GM12878 (cell line): ENCODE measurements at regions not wholly inside any gene's neighbourhood (a gene's known extent, or its start where the extent isn't known, plus 50 kb on each side); places are given as distances from the start of the nearest gene placed in this dataset.

ENCODE experiments used
- ATAC-seq: fragments of 200-7000 bp; cut with Tn5 transposase; 3 replicates; pipeline ENCODE4 v1.9.1; 2020; ENCODE audit warnings: mild to moderate bottlenecking, moderate library complexity
- BruUV-seq: library from RNA; stranded (reverse); fragments of 400-500 nt; replicated peaks from 2 replicates; lab custom pipeline; 2021; lab: Mats Ljungman, UMichigan
- CTCF ChIA-PET: fragments of 300-600 bp; sonication (Branson Sonifier 250); formaldehyde crosslinking; extraction: SDS; loops from one replicate; lab custom pipeline; 2021; ENCODE audit warnings: inconsistent platforms; lab: Yijun Ruan, JAX
- POLR2A ChIA-PET: fragments of 350-600 bp; formaldehyde crosslinking; extraction: SDS; loops from one replicate; lab custom pipeline; 2021; ENCODE audit warnings: inconsistent platforms; lab: Charles Lee
- RAD21 ChIA-PET: fragments of 300-600 bp; sonication (Branson Sonifier 250); formaldehyde crosslinking; loops from one replicate; lab custom pipeline; 2023; ENCODE audit warnings: antibody characterized with exemption; ENCODE audit not compliant: unreplicated experiment; lab: Charles Lee
- SMC1A ChIA-PET: fragments of 300-600 bp; sonication (Branson Sonifier 250); formaldehyde crosslinking; loops from one replicate; lab custom pipeline; 2023; ENCODE audit not compliant: unreplicated experiment, uncharacterized antibody; lab: Charles Lee
- DNase-seq: peaks from one replicate; pipeline ENCODE4 v3.0.0-alpha.2; 2011; ENCODE audit warnings: low read depth, low spot score
- FAIRE-seq: peaks from 3 replicates; lab custom pipeline; 2011; peaks lifted over from hg19 to GRCh38; lab: Jason Lieb, UNC
- H2AFZ ChIP-seq: 2 replicates; pipeline ENCODE4 v1.6.0; 2011; ENCODE audit warnings: low read depth, low read length, control low read depth; ENCODE audit not compliant: control insufficient read depth
- H3K27ac ChIP-seq: 2 replicates; pipeline ENCODE4 v1.5.1; 2011; ENCODE audit warnings: control low read depth; ENCODE audit not compliant: control insufficient read depth, insufficient read depth
- H3K27me3 ChIP-seq, 2 experiments: replicated peaks in 1 of 2; 2 replicates each; pipeline versions ENCODE4 v1.6.0 to v1.6.1; 2011; ENCODE audit warnings: low read length in 1 of 2; ENCODE audit not compliant: control insufficient read depth in 2 of 2, insufficient read depth in 2 of 2
- H3K36me3 ChIP-seq, 2 experiments: 2 replicates each; pipeline ENCODE4 v1.5.1; 2011; ENCODE audit warnings: low read length in 1 of 2; ENCODE audit not compliant: control insufficient read depth in 2 of 2, insufficient read depth in 2 of 2
- H3K4me1 ChIP-seq: 2 replicates; pipeline ENCODE4 v1.6.1; 2011; ENCODE audit warnings: mild to moderate bottlenecking, low read length, moderate library complexity, mixed read lengths; ENCODE audit not compliant: control insufficient read depth, insufficient read depth
- H3K4me2 ChIP-seq: 2 replicates; pipeline ENCODE4 v1.6.0; 2011; ENCODE audit warnings: control low read depth; ENCODE audit not compliant: control insufficient read depth, insufficient read depth
- H3K4me3 ChIP-seq: fragments of 200-600 bp; sonication (generic); 2 replicates; pipeline ENCODE4 v1.5.1; 2016
- H3K79me2 ChIP-seq: 2 replicates; pipeline ENCODE4 v1.6.0; 2011; ENCODE audit warnings: low read length; ENCODE audit not compliant: control insufficient read depth, insufficient read depth
- H3K9ac ChIP-seq: 2 replicates; pipeline ENCODE4 v1.8.0; 2011; ENCODE audit warnings: low read length, control low read depth, mixed read lengths; ENCODE audit not compliant: control insufficient read depth, insufficient read depth
- H3K9me3 ChIP-seq: replicated peaks from 3 replicates; pipeline ENCODE4 v1.5.1; 2011; ENCODE audit warnings: mild to moderate bottlenecking, low read length; ENCODE audit not compliant: control insufficient read depth, insufficient read depth
- H4K20me1 ChIP-seq: 2 replicates; pipeline ENCODE4 v1.6.0; 2011; ENCODE audit not compliant: control insufficient read depth, insufficient read depth
- ASH2L ChIP-seq: fragments of 300-600, 200-600 bp; sonication (generic); IDR thresholded peaks from 2 replicates; pipeline ENCODE4 v1.6.1; 2017; ENCODE audit warnings: low read depth, mild to moderate bottlenecking, borderline replicate concordance
- BCLAF1 ChIP-seq: fragments of 450-650 bp; IDR thresholded peaks from 2 replicates; pipeline ENCODE4 v1.6.1; 2017; ENCODE audit warnings: antibody characterized with exemption, mild to moderate bottlenecking, moderate library complexity
- EED ChIP-seq: sonication (generic); IDR thresholded peaks from 2 replicates; pipeline ENCODE4 v1.6.1; 2016; ENCODE audit warnings: antibody characterized with exemption, low read depth
- ETV6 ChIP-seq, 2 experiments: fragments of 450-650 bp in 1 of 2; IDR thresholded peaks in 1 of 2; conservative IDR thresholded peaks in 1 of 2; 2 replicates each; pipeline ENCODE4 v1.6.1; 2014; ENCODE audit warnings: antibody characterized with exemption in 1 of 2, borderline replicate concordance in 1 of 2, low read depth in 1 of 2, mild to moderate bottlenecking in 1 of 2, moderate library complexity in 1 of 2
- GATAD2B ChIP-seq: fragments of 450-650 bp; conservative IDR thresholded peaks from 2 replicates; pipeline ENCODE4 v1.6.1; 2017; ENCODE audit warnings: low read depth, mild to moderate bottlenecking, moderate library complexity
- HSF1 ChIP-seq: fragments of 150-350 bp; IDR thresholded peaks from 2 replicates; pipeline ENCODE4 v1.6.1; 2014; ENCODE audit warnings: mild to moderate bottlenecking, low read depth, low read length
- JUNB ChIP-seq: IDR thresholded peaks from 2 replicates; pipeline ENCODE4 v1.6.1; 2016; ENCODE audit warnings: antibody characterized with exemption, mild to moderate bottlenecking
- NR2C1 ChIP-seq: fragments of 450-650 bp; IDR thresholded peaks from 2 replicates; pipeline ENCODE4 v1.6.1; 2017; ENCODE audit warnings: antibody characterized with exemption, mild to moderate bottlenecking, moderate library complexity
- PML ChIP-seq: IDR thresholded peaks from 2 replicates; pipeline ENCODE4 v1.6.1; 2012; ENCODE audit warnings: low read length, inconsistent platforms
- RBBP5 ChIP-seq: fragments of 200-600 bp; sonication (generic); conservative IDR thresholded peaks from 2 replicates; pipeline ENCODE4 v1.6.1; 2016
- SPI1 ChIP-seq: IDR thresholded peaks from 2 replicates; pipeline ENCODE4 v1.6.1; 2011; ENCODE audit warnings: low read depth, mild to moderate bottlenecking, low read length, moderate library complexity, borderline replicate concordance; ENCODE audit not compliant: insufficient read depth
- SRF ChIP-seq, 2 experiments: IDR thresholded peaks; 2 replicates each; pipeline ENCODE4 v1.6.1; 2011; ENCODE audit warnings: low read depth in 2 of 2, low read length in 2 of 2, mild to moderate bottlenecking in 1 of 2, moderate library complexity in 1 of 2
- TBL1XR1 ChIP-seq: IDR thresholded peaks from 2 replicates; pipeline ENCODE4 v1.6.1; 2012; ENCODE audit warnings: low read depth, low read length, improper control_type of control experiment
- YY1 ChIP-seq: IDR thresholded peaks from 2 replicates; pipeline ENCODE4 v1.6.1; 2011; ENCODE audit warnings: low read depth, mild to moderate bottlenecking, low read length
- WGBS: methylation state at CpG from one replicate; pipeline ENCODE4 v1.1.6; 2016; ENCODE audit warnings: low lambda C conversion rate; ENCODE audit not compliant: insufficient replicate concordance, insufficient coverage; ENCODE audit errors: missing lambda C conversion rate; 5-methylcytosine and 5-hydroxymethylcytosine counted together
- in situ Hi-C: fragments of 300-500 bp; cut with MboI; formaldehyde crosslinking; loops from 9 replicates; pipeline ENCODE4 v1.14.3; 2018; ENCODE audit warnings: mixed read lengths
- intact Hi-C: fragments of 100-400 bp; cut with micrococcal nuclease; formaldehyde crosslinking; loops from one replicate; pipeline ENCODE4 v1.14.2; 2022; ENCODE audit not compliant: unreplicated experiment
- TF ChIP-seq, protein P1 (sequence below): fragments of 450-650 bp; IDR thresholded peaks from 2 replicates; pipeline ENCODE4 v1.6.1; 2018; ENCODE audit warnings: mild to moderate bottlenecking, low read depth, moderate library complexity; ENCODE audit not compliant: partially characterized antibody

- TF ChIP-seq ETV6 (conservative IDR thresholded peaks at IDR 0.05 in 1 of 2, IDR thresholded peaks at IDR 0.05 in 1 of 2; ENCODE audit: borderline replicate concordance in 1 of 2, low read depth in 1 of 2) (no peak), NR2C1 (no peak)
Observed at GRCh38 chr2:196333397-196333796, 162.0 kb upstream of the STK17B start (continued).

- TF ChIP-seq TBL1XR1 (no peak), BCLAF1 (no peak), JUNB (no peak), GATAD2B (no peak), SPI1 (no peak), EED (no peak), SRF (IDR thresholded peaks at IDR 0.05; ENCODE audit: low read depth in 2 of 2, low read length in 2 of 2) (no peak), RBBP5 (no peak), YY1 (no peak), ASH2L (no peak), PML (no peak), HSF1 (no peak)
- TF ChIP-seq, protein P1, sequence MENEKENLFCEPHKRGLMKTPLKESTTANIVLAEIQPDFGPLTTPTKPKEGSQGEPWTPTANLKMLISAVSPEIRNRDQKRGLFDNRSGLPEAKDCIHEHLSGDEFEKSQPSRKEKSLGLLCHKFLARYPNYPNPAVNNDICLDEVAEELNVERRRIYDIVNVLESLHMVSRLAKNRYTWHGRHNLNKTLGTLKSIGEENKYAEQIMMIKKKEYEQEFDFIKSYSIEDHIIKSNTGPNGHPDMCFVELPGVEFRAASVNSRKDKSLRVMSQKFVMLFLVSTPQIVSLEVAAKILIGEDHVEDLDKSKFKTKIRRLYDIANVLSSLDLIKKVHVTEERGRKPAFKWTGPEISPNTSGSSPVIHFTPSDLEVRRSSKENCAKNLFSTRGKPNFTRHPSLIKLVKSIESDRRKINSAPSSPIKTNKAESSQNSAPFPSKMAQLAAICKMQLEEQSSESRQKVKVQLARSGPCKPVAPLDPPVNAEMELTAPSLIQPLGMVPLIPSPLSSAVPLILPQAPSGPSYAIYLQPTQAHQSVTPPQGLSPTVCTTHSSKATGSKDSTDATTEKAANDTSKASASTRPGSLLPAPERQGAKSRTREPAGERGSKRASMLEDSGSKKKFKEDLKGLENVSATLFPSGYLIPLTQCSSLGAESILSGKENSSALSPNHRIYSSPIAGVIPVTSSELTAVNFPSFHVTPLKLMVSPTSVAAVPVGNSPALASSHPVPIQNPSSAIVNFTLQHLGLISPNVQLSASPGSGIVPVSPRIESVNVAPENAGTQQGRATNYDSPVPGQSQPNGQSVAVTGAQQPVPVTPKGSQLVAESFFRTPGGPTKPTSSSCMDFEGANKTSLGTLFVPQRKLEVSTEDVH: no peak
- TF ChIP-seq, all 136 proteins: peak for 0
- ChIA-PET CTCF (interaction anchor here (1.5 to 6.5 kb wide), 3 partner anchors 37 to 256 kb away, joined by 9 to 101 read pairs (median 10); no protein-coding TSS in a partner anchor), POLR2A (interaction anchor here (0.6 to 0.8 kb wide), 2 partner anchors 95 to 195 kb away, joined by 3 read pairs; no protein-coding TSS in a partner anchor), RAD21 (interaction anchor here (1.4 kb wide), 1 partner anchor 40 kb away, joined by 4 read pairs; no protein-coding TSS in a partner anchor), SMC1A (interaction anchor here (1.1 to 2.1 kb wide), 4 partner anchors 30 to 255 kb away, joined by 3 to 7 read pairs (median 6); no protein-coding TSS in a partner anchor)
- DNase-seq (no peak), FAIRE-seq (no peak), ATAC-seq (no peak)
- Histone ChIP-seq H3K4me3 (no peak overlapping the region), H3K27ac (no peak overlapping the region), H3K9me3 (no peaks in the 10 kb centered on the region), H2AFZ (no peak overlapping the region), H3K9ac (no peak overlapping the region), H3K79me2 (peaks cover 4% of the 10 kb centered on the region), H3K4me1 (peaks cover 7% of the 10 kb centered on the region; the same call in 1 of the 2 replicates), H3K4me2 (no peak overlapping the region), H3K36me3 (peaks cover 0 to 15% of the 10 kb centered on the region in 2 experiments; a peak in 2 of 4 replicates), H4K20me1 (no peaks in the 10 kb centered on the region), H3K27me3 (no peaks in the 10 kb centered on the region)
- WGBS: 63% methylated on average over 3 of the region's 3 CpGs
- BruUV-seq: no TSS peak
- intact Hi-C loops (loop anchor here (5.0 kb wide), 1 partner anchor 202 kb away; no protein-coding TSS in a partner anchor), in situ Hi-C loops (no loop called here)
Observed at GRCh38 chr2:196334710-196335109, 163.3 kb upstream of the STK17B start.
